ENCODE measurements at regions not wholly inside any gene's neighbourhood (a gene's known extent, or its start where the extent isn't known, plus 50 kb on each side); places are given as distances from the start of the nearest gene placed in this dataset.

GRCh38 chr6:4506223-4506622, 270.0 kb upstream of the CDYL start:
- DNase-seq: no peak
- H3K27me3 ChIP-seq (replicated peaks in 1 of 7): peaks cover 0 to 6% (median 0%) of the 10 kb centered on the region in 7 donors
- H3K36me3 ChIP-seq: no peaks in the 10 kb centered on the region
- intact Hi-C loops (cut with DNase I; ENCODE audit: low total_unique reads): no loop called here
- H3K9me3 ChIP-seq: no peaks in the 10 kb centered on the region
- no peaks in the 10 kb centered on the region for H3K4me1 ChIP-seq
- no peak overlapping the region for H3K4me3 ChIP-seq
- no peak for TF ChIP-seq POLR2AphosphoS5 (IDR thresholded peaks at IDR 0.05)
- no peak for TF ChIP-seq CTCF (IDR thresholded peaks at IDR 0.05 in 8 of 11, conservative IDR thresholded peaks at IDR 0.05 in 3 of 11)
- no peak for TF ChIP-seq POLR2A (IDR thresholded peaks at IDR 0.05)
- H3K27ac ChIP-seq: no peak overlapping the region
- WGBS, 5 donors: 80 to 88% (median 82%) methylated on average over 3 of the region's 3 CpGs

DNA sequence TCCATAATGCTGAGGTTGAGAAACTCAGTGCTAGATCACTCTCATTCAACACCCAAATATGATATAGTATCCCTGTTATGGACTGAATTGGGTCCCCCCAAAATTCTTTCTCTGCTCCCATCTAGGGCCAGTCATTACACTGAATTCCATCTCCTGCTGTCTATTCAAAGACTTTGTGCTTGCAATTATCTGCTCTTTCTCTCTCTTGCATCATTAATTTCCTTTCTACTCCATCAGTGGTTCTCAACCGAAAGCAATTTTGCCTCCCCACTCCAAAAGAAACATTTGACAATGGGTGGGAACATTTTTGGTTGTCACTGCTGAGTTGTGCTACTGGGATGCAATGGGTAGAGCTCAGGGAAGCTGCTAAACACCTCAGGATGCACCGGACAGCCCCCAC, 271.5 kb upstream of the CDYL start:
- no peaks in the 10 kb centered on the region for H3K4me1 ChIP-seq
- H3K36me3 ChIP-seq: no peaks in the 10 kb centered on the region
- no peak overlapping the region for H3K27ac ChIP-seq
- no peak for TF ChIP-seq CTCF (IDR thresholded peaks at IDR 0.05 in 8 of 11, conservative IDR thresholded peaks at IDR 0.05 in 3 of 11)
- TF ChIP-seq POLR2A (IDR thresholded peaks at IDR 0.05): no peak
- no peak for TF ChIP-seq POLR2AphosphoS5 (IDR thresholded peaks at IDR 0.05)
- WGBS, 5 donors: 83 to 96% (median 91%) methylated on average over 2 of the region's 2 CpGs
- H3K4me3 ChIP-seq: no peak overlapping the region
- intact Hi-C loops (cut with DNase I; ENCODE audit: low total_unique reads): no loop called here
- DNase-seq: no peak
- no peaks in the 10 kb centered on the region for H3K27me3 ChIP-seq (replicated peaks in 1 of 7)
- no peaks in the 10 kb centered on the region for H3K9me3 ChIP-seq

- no peaks in the 10 kb centered on the region for H3K9me3 ChIP-seq
- intact Hi-C loops (cut with DNase I; ENCODE audit: low total_unique reads): no loop called here
- H3K27ac ChIP-seq: no peak overlapping the region
- H3K4me1 ChIP-seq: no peaks in the 10 kb centered on the region
- no peak overlapping the region for H3K4me3 ChIP-seq
- TF ChIP-seq POLR2A (IDR thresholded peaks at IDR 0.05) (no peak), CTCF (IDR thresholded peaks at IDR 0.05 in 8 of 11, conservative IDR thresholded peaks at IDR 0.05 in 3 of 11) (no peak), POLR2AphosphoS5 (IDR thresholded peaks at IDR 0.05) (no peak)
- H3K27me3 ChIP-seq (replicated peaks in 1 of 7): no peaks in the 10 kb centered on the region
- no peak for DNase-seq
- no peaks in the 10 kb centered on the region for H3K36me3 ChIP-seq
- WGBS, 5 donors: 66 to 70% (median 66%) methylated on average over 5 of the region's 5 CpGs
Observed at GRCh38 chr6:4503700-4504099, 272.5 kb upstream of the CDYL start.

DNA sequence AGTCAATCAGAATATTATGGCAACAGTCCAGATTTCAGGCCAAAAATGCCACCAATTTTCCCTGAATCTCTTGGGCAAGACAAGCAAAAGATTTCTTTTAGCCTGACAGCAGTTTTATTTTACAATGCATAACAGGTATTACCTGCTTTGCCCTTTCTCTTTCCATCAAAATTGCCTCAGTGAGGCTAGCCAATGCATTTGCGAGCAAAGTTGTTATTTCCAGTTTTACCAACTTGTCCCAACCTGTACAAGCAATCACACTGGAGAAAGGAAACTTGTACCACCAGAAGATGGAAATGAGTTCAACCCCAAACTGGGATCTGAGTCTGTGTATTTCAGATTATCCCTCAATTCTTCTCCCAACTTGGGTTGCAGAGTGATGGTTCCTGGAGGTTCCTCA, 279.9 kb upstream of the CDYL start:
- Histone ChIP-seq H3K36me3 (no peaks in the 10 kb centered on the region), H3K4me3 (no peak overlapping the region), H3K4me1 (no peaks in the 10 kb centered on the region), H3K27ac (no peak overlapping the region), H3K27me3 (replicated peaks in 1 of 7) (no peaks in the 10 kb centered on the region), H3K9me3 (no peaks in the 10 kb centered on the region)
- 95 to 100% (median 99%) methylated on average over 1 of the region's 1 CpG for WGBS, 5 donors
- DNase-seq: no peak
- intact Hi-C loops (cut with DNase I; ENCODE audit: low total_unique reads): no loop called here
- TF ChIP-seq POLR2A (IDR thresholded peaks at IDR 0.05): no peak

Data from spleen (tissue), 11 donors.